Right renal pelvis (tissue), 4 donors: ENCODE measurements at regions not wholly inside any gene's neighbourhood (a gene's known extent, or its start where the extent isn't known, plus 50 kb on each side); places are given as distances from the start of the nearest gene placed in this dataset.

Experiments
- DNase-seq, 4 donors: peaks; one replicate each; pipeline ENCODE4 v3.0.0-alpha.2; 2013; ENCODE audit warnings: low read depth in 4 of 4, low spot score in 3 of 4, missing footprints in 1 of 4

- DNase-seq, result peak in 3 of 4 donors; percentile 31 to 45 (median 37)
Observed at GRCh38 chr14:22084393-22085281, 411.0 kb upstream of the OR4E1 start.

- DNase-seq, result no peak
Observed at GRCh38 chr14:22081337-22081736, 407.7 kb upstream of the OR4E1 start.

GRCh38 chr14:22079766-22080165, 406.1 kb upstream of the OR4E1 start:
- DNase-seq, result no peak

GRCh38 chr14:22073801-22074200, 400.2 kb upstream of the OR4E1 start:
- no peak for DNase-seq

- no peak for DNase-seq
Observed at GRCh38 chr14:22071006-22071405, 397.4 kb upstream of the OR4E1 start.

GRCh38 chr14:22070119-22070982, 396.7 kb upstream of the OR4E1 start:
- no peak for DNase-seq

- no peak for DNase-seq
Observed at GRCh38 chr14:22065347-22065746, 391.7 kb upstream of the OR4E1 start.

- DNase-seq, result no peak
Observed at GRCh38 chr14:22059201-22059600, 385.6 kb upstream of the OR4E1 start.

GRCh38 chr14:22052795-22053194, 379.2 kb upstream of the OR4E1 start:
- DNase-seq, result no peak

- DNase-seq, result peak in 3 of 4 donors; percentile 12 to 17 (median 16)
Observed at GRCh38 chr14:22047115-22047514, 373.5 kb upstream of the OR4E1 start.

- DNase-seq, result no peak
Observed at GRCh38 chr14:22046063-22046462, 372.4 kb upstream of the OR4E1 start.

- DNase-seq, result no peak
Observed at GRCh38 chr14:22044193-22044592, 370.6 kb upstream of the OR4E1 start.

GRCh38 chr14:22040781-22041125, 367.1 kb upstream of the OR4E1 start:
- DNase-seq, result no peak

- DNase-seq, result no peak
Observed at GRCh38 chr14:22039938-22040780, 366.5 kb upstream of the OR4E1 start.

GRCh38 chr14:22036541-22037239, 363.1 kb upstream of the OR4E1 start:
- DNase-seq, result no peak

- DNase-seq, result no peak
Observed at GRCh38 chr14:22026527-22026926, 352.9 kb upstream of the OR4E1 start.

GRCh38 chr14:22025879-22026278, 352.3 kb upstream of the OR4E1 start:
- DNase-seq, result no peak

- no peak for DNase-seq
Observed at GRCh38 chr14:22024137-22024536, 350.5 kb upstream of the OR4E1 start.

GRCh38 chr14:22018890-22019289, 345.3 kb upstream of the OR4E1 start:
- no peak for DNase-seq

- no peak for DNase-seq
Observed at GRCh38 chr14:22012452-22012851, 338.8 kb upstream of the OR4E1 start.
